ENCODE measurements at regions not wholly inside any gene's neighbourhood (a gene's known extent, or its start where the extent isn't known, plus 50 kb on each side); places are given as distances from the start of the nearest gene placed in this dataset.

- CTCF ChIA-PET, result interaction anchor here (0.6 kb wide), 1 partner anchor 408 kb away, joined by 4 read pairs; no protein-coding TSS in a partner anchor
- POLR2A ChIA-PET, result no interaction called here
- no peaks in the 10 kb centered on the region for H3K4me1 ChIP-seq (ENCODE audit: control insufficient read depth, insufficient read depth, low read length)
Measured at GRCh38 chr2:155958834-155959233, 373.7 kb downstream of the NR4A2 start.

More at GRCh38 chr2:155958834-155959233, 373.7 kb downstream of the NR4A2 start:
- no peak overlapping the region for H3K4me3 ChIP-seq (ENCODE audit: low read depth, low read length)
- no peak overlapping the region for H3K27ac ChIP-seq (ENCODE audit: extremely low read depth, low read depth, low read length)
- TF ChIP-seq ZNF843 (tag by site-specific recombination; IDR thresholded peaks at IDR 0.05) (no peak), ZNF837 (tag by site-specific recombination; IDR thresholded peaks at IDR 0.05) (no peak), YY2 (tag by site-specific recombination; IDR thresholded peaks at IDR 0.05) (no peak), ZBTB48 (tag by site-specific recombination; IDR thresholded peaks at IDR 0.05) (no peak), ZNF391 (tag by site-specific recombination; IDR thresholded peaks at IDR 0.05; ENCODE audit: borderline replicate concordance, low read depth) (no peak), ZNF580 (tag by site-specific recombination; IDR thresholded peaks at IDR 0.05) (no peak), ZNF335 (tag by site-specific recombination; conservative IDR thresholded peaks at IDR 0.05) (no peak), ZNF266 (tag by site-specific recombination; IDR thresholded peaks at IDR 0.05; ENCODE audit: low read depth) (no peak), ZBTB1 (tag by site-specific recombination; IDR thresholded peaks at IDR 0.05) (no peak), ZNF311 (tag by site-specific recombination; IDR thresholded peaks at IDR 0.05; ENCODE audit: borderline replicate concordance) (no peak), ZNF341 (tag by site-specific recombination; IDR thresholded peaks at IDR 0.05; ENCODE audit: low read depth) (no peak), ZNF433 (tag by site-specific recombination; IDR thresholded peaks at IDR 0.05; ENCODE audit: low read depth) (no peak), GLIS1 (tag by site-specific recombination; IDR thresholded peaks at IDR 0.05) (no peak), ZNF280D (tag by site-specific recombination; IDR thresholded peaks at IDR 0.05) (no peak), ZBTB49 (tag by site-specific recombination; IDR thresholded peaks at IDR 0.05; ENCODE audit: low read depth) (no peak), HOXC10 (CRISPR knock-in tag; IDR thresholded peaks at IDR 0.05) (no peak), TSHZ1 (tag by site-specific recombination; IDR thresholded peaks at IDR 0.05; ENCODE audit: borderline replicate concordance) (no peak), ZNF560 (tag by site-specific recombination; IDR thresholded peaks at IDR 0.05; ENCODE audit: borderline replicate concordance) (no peak), ZNF48 (tag by site-specific recombination; IDR thresholded peaks at IDR 0.05) (no peak)
- TF ChIP-seq, protein P1, sequence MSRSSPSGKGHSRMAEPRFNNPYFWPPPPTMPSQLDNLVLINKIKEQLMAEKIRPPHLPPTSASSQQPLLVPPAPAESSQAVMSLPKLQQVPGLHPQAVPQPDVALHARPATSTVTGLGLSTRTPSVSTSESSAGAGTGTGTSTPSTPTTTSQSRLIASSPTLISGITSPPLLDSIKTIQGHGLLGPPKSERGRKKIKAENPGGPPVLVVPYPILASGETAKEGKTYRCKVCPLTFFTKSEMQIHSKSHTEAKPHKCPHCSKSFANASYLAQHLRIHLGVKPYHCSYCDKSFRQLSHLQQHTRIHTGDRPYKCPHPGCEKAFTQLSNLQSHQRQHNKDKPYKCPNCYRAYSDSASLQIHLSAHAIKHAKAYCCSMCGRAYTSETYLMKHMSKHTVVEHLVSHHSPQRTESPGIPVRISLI (tag by site-specific recombination; IDR thresholded peaks at IDR 0.05), result no peak
- no peaks in the 10 kb centered on the region for H3K9me3 ChIP-seq (ENCODE audit: control insufficient read depth, insufficient read depth, low read depth, low read length)
- no peaks in the 10 kb centered on the region for H3K36me3 ChIP-seq (ENCODE audit: control insufficient read depth in 2 of 2, insufficient read depth in 1 of 2, low read length in 2 of 2)
